NCI-H524 (cell line): ENCODE measurements at regions not wholly inside any gene's neighbourhood (a gene's known extent, or its start where the extent isn't known, plus 50 kb on each side); places are given as distances from the start of the nearest gene placed in this dataset.
A peak's percentile ranks its signal among the peaks of the same experiment; 100 is the strongest.

Source experiments
- DNase-seq, 2 experiments: peaks; one replicate each; lab custom pipeline; 2025; lab: John Stamatoyannopoulos, UW

DNA sequence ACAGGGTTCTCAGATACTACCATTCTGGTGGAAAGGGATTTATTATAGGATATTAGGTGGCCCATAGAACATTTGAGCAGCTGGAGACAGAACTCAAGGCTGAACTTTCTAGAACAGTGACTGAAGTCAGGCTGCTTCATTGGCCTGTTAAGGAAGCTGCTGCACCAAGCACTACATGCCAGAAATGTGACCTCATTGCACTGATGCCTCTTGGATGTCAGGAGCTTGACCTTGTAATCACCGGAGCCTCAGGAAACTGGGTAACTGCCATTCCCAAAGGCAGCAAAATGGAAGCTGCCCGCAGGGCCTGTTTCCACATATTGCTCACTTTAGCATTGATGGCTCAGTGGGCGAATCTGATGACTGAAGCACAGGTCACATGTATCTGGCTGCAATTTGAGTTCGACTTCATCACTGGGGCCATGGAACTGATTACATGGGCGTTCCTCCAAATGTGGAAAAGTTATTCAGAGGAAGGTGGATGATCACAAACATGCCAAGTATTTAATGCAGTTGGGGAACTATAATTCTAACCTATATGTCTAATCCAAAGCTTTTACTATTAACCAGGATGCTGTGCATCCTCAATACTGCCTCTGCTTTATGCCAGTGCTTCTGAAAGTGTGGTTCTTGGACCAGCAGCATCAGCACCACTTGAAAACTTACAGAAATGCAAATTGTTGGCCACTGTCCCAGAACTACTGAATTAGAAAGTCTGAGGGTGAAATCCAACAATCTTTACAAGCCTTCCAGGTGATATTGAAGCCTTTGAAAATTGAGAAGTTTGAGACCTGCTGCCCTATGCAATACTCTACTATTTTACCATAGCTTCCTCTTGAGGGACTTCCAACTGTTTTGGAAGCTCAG lies 337.2 kb upstream of the NAV3 start:
- no peak for DNase-seq

DNA sequence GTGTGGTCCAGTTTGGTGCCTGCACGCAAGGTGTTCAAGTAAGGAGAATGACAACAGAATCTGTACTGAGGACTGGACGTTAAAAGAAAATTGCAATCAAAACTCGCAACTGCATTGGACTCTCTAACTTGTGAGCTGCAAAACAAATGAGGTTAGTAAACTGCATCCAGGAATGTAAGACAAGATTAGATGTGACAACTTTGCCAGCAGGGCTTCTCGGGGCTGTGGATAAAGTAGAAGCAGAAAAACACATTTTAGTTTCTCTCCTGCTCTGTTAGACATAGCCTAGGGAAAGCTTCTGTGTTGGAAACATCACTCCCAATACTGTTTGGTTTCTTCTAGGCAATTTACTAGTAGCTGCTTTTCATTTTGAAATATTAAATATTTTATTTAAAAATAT lies 338.2 kb upstream of the NAV3 start:
- no peak for DNase-seq

DNA sequence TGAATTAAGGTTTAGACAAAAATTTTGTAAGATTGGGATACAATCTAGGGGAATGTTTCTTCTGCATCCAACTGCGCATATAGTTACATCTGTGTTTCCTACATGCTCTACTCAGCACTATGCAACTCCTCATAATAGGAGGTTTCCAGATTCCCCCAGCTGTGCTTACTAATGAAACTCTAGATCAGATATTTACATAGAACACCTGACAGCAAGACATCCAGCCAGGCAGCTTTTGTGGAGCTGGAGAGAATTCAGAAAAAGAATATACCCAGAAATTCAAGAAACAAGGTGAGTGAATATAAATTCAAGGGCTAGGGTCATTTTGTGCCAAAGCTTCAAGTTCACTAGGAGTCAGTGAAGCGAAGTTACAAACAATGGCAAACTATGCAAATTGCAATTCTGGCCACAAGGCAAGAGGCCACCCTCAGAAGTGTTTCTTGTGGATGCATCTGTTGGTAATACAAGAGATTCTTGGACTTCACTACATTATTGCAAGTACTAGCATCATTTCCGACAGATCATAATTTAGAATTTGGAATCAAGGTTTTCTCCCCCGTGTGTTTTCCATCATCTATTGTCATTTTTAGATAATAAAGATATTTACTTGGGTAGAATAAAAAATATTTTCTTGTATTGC lies 341.2 kb upstream of the NAV3 start:
- no peak for DNase-seq

DNA sequence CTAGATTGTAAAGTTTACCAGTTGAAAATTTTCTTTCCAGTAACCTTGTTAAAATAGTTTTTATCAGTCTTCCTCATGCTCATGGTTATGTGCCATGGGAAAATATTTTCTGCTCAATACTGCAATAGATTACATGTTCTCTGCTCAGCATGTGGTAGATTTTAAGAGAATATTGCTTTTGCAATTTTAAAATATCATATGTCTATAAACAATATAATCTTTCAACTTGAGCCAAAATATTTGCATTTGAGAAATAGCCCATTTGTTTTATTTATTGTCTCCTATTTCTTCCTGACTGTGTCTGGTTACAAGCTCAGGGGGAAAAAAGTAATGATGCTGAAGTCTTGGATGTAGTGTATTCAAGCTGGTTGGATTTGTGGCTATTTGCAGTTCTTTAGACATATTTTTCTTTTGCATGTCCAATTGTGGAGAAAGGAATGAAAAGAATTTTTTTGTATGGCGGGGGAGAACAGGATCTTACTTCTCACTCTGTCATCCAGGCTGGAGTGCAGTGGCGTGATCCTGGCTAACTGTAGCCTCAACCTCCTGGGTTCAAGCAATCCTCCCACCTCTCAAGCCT lies 342.6 kb upstream of the NAV3 start:
- no peak for DNase-seq

DNA sequence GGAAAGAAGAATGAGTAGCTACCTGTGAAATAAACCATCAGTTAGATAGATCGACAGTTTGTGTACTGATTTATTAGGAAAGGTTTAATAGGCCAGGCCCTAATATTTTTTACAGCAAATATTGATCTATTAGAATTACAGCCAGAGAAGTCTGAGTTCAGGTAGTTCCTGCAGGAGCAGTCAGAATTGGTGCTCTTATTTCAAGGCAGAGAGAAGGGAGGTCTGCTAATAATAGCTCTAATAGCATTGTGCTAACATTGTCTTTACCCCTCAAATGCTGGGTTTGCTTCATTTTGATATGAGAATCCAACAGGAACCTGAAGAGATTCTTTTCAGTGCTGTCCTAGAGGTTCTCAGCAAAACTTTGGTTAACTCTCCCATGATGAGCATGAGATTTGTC lies 343.8 kb upstream of the NAV3 start:
- no peak for DNase-seq

DNA sequence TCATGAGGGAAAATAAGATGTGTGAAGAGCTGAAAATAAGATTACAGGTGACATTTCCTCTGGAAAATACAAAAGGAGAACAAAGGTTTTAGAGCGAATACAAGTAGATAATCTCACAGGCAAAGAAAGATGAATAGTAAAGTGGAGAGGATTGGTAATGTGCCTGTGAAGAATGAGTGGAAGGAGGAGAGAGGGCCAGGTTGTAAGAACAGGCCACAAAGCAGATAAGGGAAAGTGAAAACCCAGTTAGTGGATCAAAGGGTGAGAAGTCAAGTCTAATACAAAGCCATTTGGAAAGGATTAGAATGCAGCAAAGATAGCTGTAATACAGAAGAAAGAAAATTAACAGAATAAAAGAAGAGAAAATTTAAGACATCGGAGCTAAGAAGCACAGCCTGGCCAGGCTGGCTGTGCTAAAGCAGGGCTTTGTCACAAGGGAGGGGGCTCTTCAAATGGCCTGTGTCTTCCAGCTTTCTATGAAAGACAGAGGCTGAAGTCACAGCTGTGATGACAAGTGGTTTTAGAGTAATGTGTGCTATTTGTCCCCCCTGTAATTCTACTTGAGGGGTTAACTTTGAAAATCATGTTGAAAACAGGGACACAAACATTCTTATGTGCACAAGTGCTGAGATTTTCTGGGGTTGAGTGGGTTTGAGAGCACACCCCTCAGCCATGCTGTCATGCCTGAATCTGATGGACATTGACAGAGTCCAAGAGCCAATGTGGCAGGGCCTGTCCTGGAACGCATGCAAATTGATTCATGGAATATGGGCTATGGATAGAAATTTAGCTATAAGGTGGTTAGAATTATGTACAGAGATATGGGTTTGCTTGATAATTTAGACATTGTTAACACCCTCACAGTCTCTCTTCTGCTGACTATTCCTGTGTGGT lies 344.5 kb upstream of the NAV3 start:
- no peak for DNase-seq

DNA sequence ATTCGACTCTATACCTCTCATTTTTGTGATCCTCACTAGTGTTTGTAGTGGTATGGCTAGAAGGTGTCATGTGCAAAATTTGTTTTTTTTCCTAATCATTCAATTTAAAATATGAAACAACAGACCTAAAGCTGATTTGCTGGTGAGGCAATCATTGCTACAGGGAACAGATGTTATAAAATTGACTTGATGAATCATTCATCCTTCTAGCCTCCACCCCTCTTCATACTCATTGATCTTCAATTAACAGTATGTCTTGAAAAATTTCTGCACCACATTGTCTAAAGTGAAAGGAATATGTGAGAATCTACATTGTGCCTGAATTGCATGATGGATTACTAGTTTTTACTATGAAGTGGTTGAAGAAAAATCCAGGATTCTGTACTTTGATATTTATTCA lies 349.0 kb upstream of the NAV3 start:
- DNase-seq = no peak

DNA sequence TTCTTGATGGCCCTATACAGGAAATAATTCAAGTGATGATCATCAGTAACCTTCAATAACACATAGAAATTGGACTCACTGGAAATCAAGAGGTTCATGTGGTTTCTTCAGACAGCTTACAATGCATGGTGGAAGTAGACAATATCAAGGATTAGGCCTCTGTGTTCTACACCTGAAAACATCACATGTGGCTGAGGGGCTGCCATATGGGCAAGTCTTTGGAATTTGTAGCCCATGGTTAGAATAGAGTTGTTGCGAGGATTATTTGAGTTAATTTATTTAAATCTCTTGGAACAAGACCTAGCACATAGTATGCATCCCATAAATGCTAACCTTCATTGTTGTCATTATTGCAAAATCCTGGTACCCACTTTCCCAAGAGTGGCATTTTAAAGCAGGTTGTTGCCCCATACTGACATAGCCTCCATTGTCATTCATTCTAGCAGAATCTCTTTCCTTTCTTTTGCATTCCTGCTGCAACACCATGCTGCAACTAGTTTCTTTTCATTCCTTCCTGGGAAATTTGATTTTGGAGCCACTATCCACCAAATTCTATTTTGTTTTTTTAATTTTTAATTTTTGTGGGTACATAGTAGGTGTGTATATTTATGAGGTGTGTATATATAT lies 352.7 kb upstream of the NAV3 start:
- DNase-seq = peak in 1 of 2 experiments; percentile 67

DNA sequence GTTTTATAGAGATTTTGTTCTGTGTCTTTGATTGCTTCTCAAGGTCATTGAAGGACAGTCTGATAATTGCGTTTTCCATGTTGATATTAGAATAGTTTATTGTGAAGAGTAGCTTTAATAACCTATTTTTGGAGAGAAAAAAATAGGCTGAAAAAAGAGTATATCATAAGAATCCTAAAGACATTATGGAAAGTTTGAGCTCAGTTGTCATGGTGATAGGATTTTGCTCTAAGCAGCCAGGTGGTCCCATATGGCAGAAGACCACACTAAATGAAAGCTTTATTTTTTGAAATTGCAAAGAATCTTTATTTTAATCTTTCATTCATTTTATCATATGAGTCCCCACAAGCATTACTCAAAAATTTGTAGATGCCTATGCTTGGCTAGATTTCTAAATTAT lies 358.9 kb upstream of the NAV3 start:
- DNase-seq = no peak

DNA sequence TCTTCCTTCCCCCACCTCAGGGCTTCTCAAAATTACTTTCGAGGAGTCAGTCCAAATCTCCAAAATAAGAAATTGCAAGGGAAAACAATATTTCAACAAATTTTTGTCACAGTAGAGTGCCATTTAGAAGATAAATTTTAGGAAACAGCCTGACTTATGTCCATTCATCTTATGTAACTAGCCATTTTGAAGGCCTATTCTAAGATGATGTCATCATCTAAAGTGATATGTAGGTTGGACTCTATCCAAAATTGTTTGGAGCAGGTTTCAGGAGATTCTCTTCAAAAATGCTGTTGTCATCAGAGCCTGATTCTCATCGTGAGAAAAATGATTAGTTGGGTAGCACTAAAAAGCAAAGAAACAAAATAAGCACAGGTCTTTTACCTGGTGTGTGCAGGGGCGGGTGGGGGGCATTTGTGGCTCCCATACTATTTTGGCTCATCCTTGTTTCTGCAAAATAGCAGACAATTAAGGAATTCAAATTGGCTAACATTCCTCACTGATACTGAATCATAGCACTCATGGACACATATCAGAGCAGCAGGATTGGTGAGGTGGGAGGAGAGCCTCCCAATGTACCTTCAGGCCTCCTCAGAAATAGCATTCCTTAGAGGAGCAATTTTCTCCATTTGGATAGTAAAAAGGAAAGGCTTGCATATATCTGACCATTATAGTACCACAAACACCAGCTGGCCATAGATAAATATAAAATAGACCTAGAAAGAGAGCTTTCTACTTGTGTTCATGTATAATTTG lies 360.9 kb upstream of the NAV3 start:
- no peak for DNase-seq

DNA sequence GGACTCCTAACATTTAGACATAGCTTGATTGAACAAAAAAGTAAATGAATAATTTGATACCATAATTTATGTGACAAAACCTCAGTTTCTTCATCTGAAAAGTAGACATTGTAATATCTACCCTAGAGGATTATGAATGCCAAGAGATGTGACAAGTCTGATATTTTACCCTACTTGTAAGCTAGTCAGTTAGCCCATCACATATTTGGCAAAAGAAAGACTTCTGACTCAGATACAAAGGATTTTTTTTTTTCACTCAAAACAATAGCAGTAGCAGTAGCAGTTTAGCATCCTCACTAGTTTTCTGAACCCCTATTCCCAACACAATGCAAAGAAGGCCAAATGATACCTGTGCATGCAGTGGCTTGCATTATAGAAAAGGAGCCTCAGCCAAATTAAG lies 377.3 kb upstream of the E2F7 start:
- DNase-seq = no peak

DNA sequence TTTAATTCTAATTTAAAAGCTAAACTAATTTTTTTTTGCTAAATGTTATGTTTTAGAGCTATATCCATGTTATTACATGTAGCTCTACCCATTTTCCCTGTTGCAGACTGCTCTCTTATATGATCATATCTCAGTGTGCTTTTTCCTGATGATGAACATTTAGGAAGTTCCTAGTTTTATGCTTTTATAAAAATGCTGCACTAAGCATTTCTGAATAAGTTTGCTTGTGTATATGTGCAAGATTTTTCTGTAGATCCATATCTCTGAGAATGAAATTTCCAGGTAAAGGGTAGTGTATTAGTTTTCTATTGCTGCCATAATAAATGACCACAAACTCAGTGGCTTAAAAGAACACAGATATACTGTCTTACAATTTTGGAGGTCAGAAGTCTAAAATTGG lies 374.4 kb upstream of the E2F7 start:
- no peak for DNase-seq

DNA sequence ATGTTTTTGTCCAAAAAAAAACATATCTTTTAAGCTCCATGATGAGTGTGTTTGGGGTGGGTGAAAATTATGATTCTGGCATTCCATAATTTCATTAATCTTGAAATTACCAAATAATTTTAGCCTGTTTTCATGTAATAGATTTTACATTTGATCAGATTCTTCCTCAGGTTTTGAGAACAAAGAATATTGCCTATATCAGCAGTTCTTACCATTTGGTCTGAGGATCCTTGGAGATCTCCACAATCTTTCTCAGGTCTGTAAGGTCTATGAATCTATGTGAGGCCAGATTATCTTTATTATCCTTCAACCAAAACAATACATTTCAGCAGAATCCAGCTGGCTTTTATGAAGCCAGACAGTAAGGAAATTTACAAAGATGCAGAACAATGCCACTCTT lies 373.3 kb upstream of the E2F7 start:
- no peak for DNase-seq

DNA sequence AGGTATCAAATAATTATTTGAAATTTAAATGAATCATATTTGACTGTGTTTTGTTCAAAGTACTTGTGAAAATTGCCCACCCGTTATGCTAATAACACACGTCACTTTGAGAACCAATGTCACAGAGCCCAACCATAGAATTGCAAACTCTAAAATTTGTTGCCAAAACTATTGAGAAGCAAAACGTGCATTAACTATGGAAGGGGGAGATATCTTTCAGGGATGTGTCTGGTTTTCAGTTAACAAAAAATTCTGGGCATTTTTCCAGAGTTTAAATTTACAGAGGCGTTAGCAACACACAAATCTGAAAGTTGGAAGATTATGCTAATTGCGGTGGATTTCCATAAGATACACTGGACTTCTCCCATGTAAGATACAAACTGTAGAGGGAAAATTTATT lies 371.8 kb upstream of the E2F7 start:
- DNase-seq = no peak

DNA sequence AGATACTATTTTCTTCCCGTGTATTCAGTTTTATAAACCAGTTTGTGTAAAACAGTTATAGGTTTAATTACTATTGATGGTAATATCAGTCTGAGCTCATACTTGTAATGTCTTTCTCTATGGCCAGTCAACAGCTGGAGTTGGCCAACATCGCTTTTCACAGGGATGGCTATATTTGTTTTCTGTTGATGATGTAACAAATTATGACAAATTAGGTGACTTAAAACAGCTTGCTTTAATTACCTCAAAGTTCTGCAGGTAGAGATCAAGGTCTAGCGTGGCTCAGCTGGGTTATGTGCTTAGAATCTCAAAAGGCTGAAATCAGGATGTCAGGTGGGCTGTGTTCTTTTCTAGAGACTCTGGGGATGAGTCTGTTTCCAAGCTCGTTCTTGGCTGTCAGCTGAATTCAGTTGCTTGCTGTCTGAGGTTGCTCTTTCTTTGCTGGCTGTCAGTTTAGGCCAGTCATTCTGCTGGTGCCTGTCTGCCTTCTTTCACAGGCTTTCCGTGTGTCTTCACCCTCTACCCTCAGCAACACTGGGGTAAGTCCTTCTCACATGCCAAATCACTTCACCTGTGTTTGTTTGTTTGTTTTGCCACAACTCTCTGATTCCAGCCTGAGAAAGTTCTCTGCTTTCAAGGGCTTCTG lies 370.2 kb upstream of the E2F7 start:
- no peak for DNase-seq

DNA sequence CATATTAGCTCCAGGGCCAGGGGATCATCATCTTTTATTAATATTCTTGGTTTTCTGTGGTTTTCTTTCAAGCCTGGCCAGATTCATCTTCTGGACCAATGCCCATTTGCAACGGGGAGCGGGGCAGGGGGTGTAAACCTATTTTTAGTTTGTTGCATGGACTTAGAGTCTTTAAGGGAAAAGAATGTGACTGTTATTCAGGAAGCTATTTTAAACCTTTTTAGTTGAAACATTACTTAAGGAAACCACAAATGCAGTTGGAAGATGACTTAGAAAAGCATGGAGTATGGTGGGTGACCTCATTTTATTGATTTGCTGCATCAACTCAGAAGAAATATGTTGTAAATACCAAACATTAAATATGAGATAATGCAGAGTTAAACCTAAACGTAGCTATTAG lies 368.4 kb upstream of the E2F7 start:
- no peak for DNase-seq

DNA sequence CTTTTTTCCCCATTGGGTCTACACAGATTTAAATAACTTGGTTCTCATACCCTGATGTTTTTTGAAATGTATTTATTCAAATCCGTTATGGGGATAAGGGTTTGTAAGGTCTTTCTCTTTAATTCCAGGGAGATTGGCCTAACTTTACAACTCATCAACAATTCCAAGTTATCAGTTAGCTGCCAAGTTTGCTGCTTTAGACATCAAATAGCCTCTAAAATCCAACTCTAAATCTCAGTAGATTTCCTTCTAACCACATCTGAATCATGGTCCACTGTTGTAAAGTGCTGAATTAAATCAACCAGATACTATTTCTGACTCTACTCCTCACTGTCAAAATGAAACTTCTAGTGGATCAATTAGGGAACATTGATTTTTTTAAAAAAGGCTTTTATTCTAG lies 364.1 kb upstream of the E2F7 start:
- no peak for DNase-seq

DNA sequence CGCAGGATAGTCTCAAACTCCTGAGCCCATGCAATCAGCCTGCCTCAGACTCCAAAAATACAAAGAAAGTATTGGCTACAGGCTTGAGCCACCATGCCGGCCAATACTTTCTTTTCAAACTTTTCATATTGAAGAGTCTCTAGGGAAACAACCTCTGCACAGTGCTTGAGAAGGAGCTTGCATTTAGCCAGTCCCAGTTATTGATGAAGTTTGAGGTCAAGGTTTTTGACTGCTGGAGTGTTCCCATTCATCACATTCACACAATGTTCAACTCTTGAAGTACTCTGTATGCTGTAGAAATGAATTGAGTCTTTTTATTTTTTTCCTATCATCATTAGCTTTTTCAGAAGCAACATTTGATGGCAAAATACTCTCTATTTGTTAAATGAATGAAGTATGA lies 355.8 kb upstream of the E2F7 start:
- DNase-seq = no peak

DNA sequence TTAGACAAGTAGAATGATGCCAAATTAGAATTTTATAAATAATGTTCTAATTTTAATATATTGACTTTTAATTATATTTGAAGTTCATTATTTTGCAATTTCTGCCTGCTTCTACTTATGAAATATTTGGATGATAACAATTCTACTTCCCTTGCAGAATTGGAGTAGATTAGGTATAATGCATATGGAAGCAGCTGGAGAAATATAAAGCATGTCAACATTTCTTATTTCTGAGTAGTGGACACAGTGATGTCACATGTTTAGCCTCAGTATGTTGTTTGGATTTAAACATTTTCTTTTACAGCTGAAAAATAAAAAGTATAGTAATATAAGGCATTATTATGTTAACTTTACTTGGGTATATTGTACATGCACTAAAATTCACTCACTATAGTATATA lies 344.2 kb upstream of the E2F7 start:
- no peak for DNase-seq

DNA sequence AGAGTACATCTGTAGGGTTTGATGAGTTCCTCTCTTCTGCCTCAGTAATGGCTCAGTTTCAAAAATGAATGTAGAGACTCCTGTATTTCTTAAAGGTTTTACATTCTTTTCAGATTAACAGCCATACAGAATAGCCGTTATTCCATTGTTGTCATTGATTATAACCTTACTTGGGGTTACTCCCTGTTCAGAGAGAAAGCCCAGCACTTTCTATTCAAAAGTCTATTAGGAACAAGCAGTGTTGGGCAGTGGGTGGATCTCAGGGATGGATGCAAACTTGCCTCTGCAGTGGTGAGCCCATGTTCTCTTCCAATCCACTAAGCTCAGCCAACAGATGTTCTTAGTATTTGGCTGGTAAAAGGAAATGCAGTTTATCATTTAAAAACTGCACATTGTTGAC lies 342.6 kb upstream of the E2F7 start:
- no peak for DNase-seq
